SH-SY5Y (cell line): ENCODE measurements at regions not wholly inside any gene's neighbourhood (a gene's known extent, or its start where the extent isn't known, plus 50 kb on each side); places are given as distances from the start of the nearest gene placed in this dataset.

Experiments
- GATA2 ChIP-seq: IDR thresholded peaks from 2 replicates; pipeline ENCODE4 v1.6.1; 2011; ENCODE audit warnings: mild to moderate bottlenecking, low read depth, low read length
- GATA3 ChIP-seq: IDR thresholded peaks from 2 replicates; pipeline ENCODE4 v1.6.1; 2011; ENCODE audit warnings: low read depth, mild to moderate bottlenecking, low read length, moderate library complexity

GRCh38 chr2:134139611-134140010 lies 114.3 kb upstream of the MGAT5 start:
- TF ChIP-seq GATA2 (no peak), GATA3 (no peak)
